ENCODE measurements at regions not wholly inside any gene's neighbourhood (a gene's known extent, or its start where the extent isn't known, plus 50 kb on each side); places are given as distances from the start of the nearest gene placed in this dataset.

GRCh38 chr4:138028923-138029322 lies 213.2 kb downstream of the SLC7A11 start:
- DNase-seq (ENCODE audit: low read depth, low spot score) = no peak

- no peak for DNase-seq (ENCODE audit: low read depth, low spot score)
Observed at GRCh38 chr4:138021139-138021830, 220.9 kb downstream of the SLC7A11 start.

GRCh38 chr4:138014590-138015288 lies 227.4 kb downstream of the SLC7A11 start:
- DNase-seq (ENCODE audit: low read depth, low spot score) = no peak

GRCh38 chr4:138013625-138014024 lies 228.5 kb downstream of the SLC7A11 start:
- DNase-seq (ENCODE audit: low read depth, low spot score) = no peak

- DNase-seq (ENCODE audit: low read depth, low spot score) = no peak
Observed at GRCh38 chr4:138010639-138011038, 231.5 kb downstream of the SLC7A11 start.

GRCh38 chr4:138007572-138007971 lies 234.6 kb downstream of the SLC7A11 start:
- no peak for DNase-seq (ENCODE audit: low read depth, low spot score)

- no peak for DNase-seq (ENCODE audit: low read depth, low spot score)
Observed at GRCh38 chr4:138005486-138005885, 236.7 kb downstream of the SLC7A11 start.

GRCh38 chr4:138003248-138003647 lies 238.9 kb downstream of the SLC7A11 start:
- no peak for DNase-seq (ENCODE audit: low read depth, low spot score)

GRCh38 chr4:137998666-137999429 lies 243.3 kb downstream of the SLC7A11 start:
- DNase-seq (ENCODE audit: low read depth, low spot score) = no peak

- no peak for DNase-seq (ENCODE audit: low read depth, low spot score)
Observed at GRCh38 chr4:137997496-137997895, 244.7 kb downstream of the SLC7A11 start.

- no peak for DNase-seq (ENCODE audit: low read depth, low spot score)
Observed at GRCh38 chr4:137994853-137995252, 247.3 kb downstream of the SLC7A11 start.

GRCh38 chr4:137993232-137993631 lies 248.9 kb downstream of the SLC7A11 start:
- DNase-seq (ENCODE audit: low read depth, low spot score) = no peak

- DNase-seq (ENCODE audit: low read depth, low spot score) = no peak
Observed at GRCh38 chr4:137981277-137981676, 260.9 kb downstream of the SLC7A11 start.

GRCh38 chr4:137980641-137981040 lies 261.5 kb downstream of the SLC7A11 start:
- no peak for DNase-seq (ENCODE audit: low read depth, low spot score)

- DNase-seq (ENCODE audit: low read depth, low spot score) = no peak
Observed at GRCh38 chr4:137979938-137980337, 262.2 kb downstream of the SLC7A11 start.

GRCh38 chr4:137968956-137969678 lies 273.0 kb downstream of the SLC7A11 start:
- DNase-seq (ENCODE audit: low read depth, low spot score) = no peak

GRCh38 chr4:137967480-137968190 lies 274.5 kb downstream of the SLC7A11 start:
- DNase-seq (ENCODE audit: low read depth, low spot score) = no peak

GRCh38 chr4:137966504-137966903 lies 275.6 kb downstream of the SLC7A11 start:
- no peak for DNase-seq (ENCODE audit: low read depth, low spot score)

- DNase-seq (ENCODE audit: low read depth, low spot score) = no peak
Observed at GRCh38 chr4:137961051-137961438, 281.1 kb downstream of the SLC7A11 start.

GRCh38 chr4:137960371-137961050 lies 281.6 kb downstream of the SLC7A11 start:
- no peak for DNase-seq (ENCODE audit: low read depth, low spot score)

GRCh38 chr4:137957806-137958205 lies 284.3 kb downstream of the SLC7A11 start:
- no peak for DNase-seq (ENCODE audit: low read depth, low spot score)
